GM21576 (cell line): ENCODE measurements at regions not wholly inside any gene's neighbourhood (a gene's known extent, or its start where the extent isn't known, plus 50 kb on each side); places are given as distances from the start of the nearest gene placed in this dataset.

Source experiments
- ATAC-seq: cut with Tn5 transposase; IDR thresholded peaks from one replicate; pipeline ENCODE4 v1.9.1; 2021; ENCODE audit warnings: mild to moderate bottlenecking, moderate library complexity; ENCODE audit not compliant: unreplicated experiment

DNA sequence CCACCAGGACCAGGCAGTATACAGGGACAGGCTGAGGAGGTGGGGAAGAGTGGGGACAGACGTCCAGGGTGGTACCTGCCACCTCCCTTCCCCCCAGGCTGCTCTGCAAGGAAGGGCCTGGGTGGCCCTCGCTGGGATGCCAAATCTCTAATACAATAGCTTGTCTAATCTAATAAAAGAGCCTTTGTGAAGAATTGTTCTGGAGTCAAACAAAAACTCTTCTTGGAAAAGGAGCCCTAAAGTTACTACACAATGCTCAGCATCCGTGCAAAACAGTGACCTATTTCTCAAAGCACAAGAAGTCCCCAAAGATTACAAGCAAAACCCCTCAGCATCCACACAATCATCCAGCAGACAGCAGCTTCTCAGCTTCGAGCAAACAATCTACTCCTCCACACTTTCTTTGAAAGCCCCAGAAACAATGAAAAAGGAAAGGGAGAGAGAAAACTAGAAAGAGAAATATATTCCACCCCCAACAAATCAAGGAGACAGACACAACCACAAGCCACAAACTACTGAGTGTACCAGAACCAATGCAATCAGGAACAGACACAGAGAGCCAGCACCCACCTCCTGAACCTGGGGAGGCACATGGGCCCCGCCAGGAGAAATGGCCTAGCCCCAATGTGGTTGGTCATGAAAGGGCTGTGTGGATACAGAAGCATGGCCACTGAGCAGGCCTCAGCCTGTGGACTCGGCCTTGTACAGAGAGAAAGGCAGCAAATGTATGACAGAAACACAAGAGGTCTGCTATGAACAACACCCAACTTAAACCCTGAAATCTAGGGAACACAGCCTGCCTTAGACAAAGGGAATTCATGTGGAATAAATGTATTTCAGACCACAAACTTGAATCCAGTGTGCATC lies 177.1 kb upstream of the CHRNA7 start:
- no peak for ATAC-seq

DNA sequence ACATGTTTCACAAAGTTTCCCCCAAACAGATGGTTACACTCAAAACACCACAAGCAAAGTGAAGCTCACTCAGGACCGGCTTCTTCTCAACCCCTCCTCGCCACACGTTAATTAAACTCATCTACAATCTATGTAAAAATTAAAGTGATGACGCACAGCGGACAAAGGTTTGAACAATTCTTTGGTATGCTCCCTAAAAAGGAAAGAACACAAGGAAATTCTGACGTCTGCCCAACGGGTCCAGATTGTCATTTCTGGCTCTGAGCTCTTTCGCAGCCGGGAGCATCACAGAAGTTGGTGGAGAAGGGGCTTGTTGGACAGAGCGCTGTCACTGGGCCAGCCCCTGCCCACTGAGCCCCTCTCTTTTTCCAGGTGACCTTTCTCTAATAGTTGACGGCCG lies 173.7 kb upstream of the CHRNA7 start:
- no peak for ATAC-seq

DNA sequence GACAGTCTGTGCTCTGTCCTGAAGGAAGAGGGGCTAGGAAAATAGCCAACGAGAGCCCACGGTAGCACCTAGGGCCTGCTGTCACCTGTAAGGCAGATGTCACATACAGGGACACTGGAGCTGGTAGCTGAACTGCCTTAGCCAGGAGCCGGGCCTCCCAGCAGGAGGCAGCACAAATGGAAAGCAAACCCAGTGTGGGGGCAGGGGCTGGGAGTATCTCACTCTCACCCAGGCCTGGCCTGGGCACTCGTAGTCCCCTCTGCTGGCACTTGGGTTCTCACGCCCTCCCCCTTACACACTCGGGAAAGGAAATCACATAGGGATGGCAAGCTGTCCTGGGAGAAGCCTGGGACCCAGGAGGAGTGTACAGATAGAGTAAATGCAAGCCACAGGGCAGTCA lies 173.1 kb upstream of the CHRNA7 start:
- ATAC-seq: no peak

DNA sequence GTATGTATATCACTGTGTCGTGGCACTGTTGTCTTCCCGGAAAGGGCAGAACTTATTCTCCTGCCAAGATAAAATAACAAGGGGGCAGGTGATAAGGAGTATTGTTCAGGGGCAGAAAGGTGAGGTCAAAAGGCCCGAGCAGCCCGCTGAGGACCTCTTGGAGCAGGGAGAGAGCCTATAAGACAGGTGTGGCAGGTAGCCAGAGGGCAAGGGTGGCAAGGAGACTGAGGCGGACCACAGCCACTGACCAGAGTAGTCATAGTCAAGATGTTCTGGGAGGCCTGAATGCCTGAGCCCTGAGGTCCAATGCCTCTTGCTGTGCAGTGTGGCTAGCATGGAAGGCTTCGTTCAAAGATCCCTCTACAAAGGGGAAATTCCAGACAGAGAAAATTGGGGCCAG lies 172.3 kb upstream of the CHRNA7 start:
- no peak for ATAC-seq

DNA sequence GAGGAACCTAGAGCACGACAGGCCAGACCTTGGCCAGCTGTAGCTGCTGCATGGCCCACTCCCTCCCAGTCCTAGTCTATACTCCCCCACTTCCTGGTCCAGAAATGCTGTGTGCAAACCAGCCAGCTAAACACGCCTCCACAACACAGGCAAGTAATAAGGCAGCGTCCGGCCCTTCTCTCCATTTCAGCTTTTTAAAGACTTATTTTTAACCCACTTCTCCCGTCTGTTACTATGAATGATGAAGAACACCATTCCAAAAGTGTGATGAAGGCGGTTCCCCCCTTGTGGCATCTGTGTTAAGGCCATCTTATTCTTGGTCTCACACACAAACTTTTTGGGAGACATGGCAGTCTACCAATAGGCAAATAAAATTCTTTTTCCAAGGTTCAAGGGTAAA lies 164.1 kb upstream of the CHRNA7 start:
- ATAC-seq: no peak

DNA sequence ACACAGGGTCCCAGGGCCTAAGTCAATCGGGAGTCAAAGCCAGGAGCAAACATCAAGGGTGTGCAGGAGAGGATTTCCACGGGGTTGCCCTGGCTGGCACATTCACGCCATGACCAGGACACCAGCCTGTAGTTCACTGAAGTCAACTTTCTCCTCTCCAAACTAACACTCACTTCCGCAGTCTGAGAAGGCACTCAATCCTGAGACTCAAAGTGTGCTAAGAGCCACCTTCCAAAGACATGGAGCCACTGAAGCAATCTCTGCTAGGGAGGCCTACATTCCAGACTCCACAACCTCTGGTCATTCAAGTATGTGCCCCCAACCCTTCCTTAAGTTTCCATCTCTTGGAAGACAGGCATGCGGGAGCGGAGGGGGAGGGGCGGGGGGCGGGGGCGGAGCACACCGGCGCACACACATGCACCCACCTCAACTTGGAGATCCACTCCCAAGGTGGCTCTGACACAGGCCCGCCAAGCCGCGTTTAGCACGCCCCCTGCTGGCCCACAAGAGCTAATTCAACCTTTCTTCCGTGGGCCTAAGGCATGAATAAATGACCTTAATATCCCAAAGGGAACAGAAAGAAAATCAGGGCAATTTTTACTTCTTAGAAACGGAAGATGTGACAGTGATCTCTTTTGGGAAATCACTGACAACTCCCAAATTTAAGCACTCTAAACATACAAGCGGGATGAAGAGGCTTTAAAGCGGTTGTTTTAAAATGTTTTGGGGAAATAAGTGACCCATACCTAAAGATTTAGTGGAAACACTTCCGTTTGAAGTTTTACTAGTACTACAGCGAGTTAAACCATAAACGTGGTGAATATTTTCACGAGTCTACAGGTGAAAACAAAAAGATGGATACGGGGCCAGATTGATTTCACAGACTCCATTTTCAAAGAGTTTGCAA lies 162.5 kb upstream of the CHRNA7 start:
- ATAC-seq: peak; percentile 36

DNA sequence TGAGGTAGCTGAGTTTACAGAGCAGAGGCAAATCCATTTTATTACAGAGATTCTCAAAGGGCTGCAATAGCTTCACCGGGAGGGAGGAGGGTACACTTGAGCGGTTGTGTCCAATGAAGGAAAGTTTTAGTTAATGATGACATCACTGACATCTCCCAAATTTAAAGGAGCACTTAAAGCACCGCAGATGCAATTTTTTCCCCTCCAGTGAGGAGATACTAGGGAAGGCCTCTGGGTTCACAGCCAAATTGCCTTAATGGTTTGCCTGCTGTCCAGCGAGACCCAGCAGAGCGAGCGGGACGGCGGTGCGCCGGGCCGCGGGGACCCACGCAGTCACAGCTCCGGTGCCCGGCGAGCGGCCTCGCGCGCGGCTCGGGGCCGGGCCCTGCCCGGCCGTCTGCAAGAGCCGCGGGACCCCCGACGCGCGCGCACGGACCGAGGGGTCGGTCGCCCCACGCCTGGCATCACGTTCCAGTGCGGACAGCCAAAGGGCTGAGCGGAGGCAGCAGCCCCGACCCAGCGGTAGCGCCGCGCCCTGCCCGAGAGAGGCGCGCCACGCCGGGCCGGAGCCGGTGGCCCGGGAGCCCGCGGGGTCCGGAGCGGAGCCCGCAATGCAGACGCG lies 160.5 kb upstream of the CHRNA7 start:
- ATAC-seq: no peak

DNA sequence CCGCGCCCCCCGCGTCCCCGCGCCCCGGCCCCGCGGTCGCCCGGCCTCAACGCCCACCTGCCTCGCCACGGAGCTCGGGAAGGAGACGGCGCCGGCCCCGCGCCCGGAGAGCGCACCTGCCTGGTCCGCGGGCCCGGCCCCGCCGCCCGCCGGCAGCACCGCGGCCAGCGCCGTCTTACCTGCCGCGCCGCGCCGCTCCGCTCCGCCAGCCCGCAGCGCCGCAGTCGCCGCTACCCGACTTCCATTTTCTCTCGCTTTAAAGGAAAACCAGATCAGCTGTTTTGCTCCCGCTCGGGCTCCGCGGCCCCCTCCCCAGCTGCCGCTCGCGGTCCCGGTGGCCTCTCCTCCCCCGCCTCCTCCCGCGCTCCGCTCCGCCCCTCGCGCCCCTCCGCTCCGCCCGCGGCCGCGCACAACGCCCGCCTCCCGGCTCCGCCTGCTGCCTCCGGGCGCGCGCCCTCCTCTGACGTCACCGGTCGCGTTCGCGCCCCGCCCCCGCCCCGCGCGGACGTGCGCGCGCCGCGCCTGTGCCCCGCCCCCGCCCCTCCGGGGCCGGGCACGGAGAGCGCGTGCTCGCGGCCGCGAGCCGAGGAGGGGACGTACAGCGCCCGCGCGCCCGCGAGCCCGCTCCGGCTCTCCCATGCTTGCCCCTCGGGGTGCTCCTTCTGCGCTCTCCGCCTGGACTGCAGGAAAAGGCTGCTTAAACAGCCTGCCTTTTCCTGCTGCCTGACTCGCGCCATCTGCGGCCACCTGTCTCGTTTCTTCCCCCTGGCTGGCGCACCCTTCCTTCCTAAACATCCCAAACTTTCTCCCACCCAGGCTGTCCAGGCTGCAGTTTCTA lies 159.8 kb upstream of the CHRNA7 start, which contains the start of gene OTUD7A:
Gene OTUD7A, minus strand, starts transcription at position 346 of the 838 bp plus-strand sequence.
- ATAC-seq: peak; percentile 86

DNA sequence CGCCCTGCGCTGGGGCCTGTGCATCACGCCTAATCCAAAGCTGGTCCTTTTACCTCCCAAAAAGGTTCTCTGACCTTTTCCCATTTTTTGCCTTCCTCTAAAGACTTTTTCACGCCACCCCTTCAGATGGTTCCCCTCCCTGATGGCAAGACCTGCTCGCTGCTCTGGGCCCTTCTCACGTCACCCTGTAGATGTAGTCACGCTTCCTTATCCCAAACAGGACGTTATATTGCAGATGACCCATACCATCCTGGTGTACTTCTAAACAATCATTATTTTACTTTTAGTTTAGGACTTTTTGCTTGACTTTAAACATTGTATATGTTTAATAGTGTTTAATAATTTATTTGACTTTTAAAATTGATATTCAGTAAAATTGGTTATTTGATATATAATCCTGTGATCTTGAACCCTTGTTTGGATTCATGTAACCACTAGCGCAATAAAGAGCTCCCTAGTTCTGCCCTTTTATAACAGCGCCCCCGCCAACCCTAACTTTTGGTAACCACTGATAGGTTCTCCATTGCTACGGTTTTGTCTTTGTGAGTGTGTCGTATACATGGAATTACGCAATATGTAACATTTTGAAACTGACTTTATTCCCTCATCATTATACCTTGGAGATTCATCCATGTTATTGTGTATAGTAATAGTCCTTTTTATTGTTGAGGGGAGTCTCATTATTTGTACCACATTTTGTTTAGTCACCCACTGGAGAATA lies 159.0 kb upstream of the CHRNA7 start:
- peak; percentile 8 for ATAC-seq

DNA sequence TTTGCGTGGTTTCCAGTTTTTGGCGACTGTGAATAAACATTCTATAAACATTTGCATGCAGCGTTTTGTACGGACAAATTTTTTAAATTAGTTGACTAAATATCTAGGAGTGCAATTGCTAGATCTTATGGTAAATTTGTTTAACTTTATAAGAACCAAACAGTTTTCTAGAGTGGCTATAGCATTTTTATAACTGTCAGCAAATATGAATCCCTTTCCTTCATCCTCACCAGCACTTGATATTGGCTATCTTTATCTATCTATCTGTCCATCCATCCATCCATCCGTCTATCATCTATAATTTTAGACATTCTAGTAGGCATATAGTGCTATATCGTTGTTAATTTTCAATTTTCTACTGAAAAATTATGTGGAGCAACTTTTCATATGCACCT lies 158.4 kb upstream of the CHRNA7 start:
- no peak for ATAC-seq

DNA sequence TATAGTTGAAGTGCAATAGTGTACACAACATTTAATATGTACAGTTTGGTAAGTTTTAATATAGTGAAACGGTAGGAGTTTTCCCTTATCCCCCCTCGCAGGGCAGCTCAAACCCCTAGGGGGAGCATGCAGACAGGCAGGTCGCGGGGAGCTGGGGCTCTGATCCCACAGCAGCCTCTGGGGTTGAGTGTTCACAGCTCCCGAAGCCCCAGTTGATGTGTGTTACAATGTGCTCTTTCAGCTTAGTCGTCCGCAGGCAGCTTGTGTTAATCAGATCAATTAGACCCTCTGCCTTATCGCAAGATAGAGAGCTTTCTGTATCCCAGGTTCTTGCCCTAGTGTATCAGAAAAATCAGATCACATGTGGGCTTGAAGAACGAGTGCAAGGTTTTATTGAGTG lies 143.1 kb upstream of the CHRNA7 start:
- ATAC-seq: no peak

DNA sequence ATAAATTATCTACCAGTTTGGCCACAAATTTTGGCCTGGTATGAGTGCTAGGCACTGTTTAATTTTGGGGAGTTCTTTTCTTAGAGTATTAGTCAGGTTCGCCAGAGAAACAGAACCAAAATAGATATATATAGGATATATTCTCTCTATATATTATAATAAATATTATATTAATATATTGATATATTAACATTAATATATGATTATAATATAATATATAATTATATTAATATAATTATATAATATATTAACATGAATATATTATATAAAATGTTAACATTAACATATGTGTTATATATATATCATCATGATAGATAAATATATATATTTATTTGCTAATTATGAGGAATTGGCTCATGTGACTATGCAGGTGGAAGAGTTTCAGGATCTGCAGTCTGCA lies 137.8 kb upstream of the CHRNA7 start:
- ATAC-seq: no peak

DNA sequence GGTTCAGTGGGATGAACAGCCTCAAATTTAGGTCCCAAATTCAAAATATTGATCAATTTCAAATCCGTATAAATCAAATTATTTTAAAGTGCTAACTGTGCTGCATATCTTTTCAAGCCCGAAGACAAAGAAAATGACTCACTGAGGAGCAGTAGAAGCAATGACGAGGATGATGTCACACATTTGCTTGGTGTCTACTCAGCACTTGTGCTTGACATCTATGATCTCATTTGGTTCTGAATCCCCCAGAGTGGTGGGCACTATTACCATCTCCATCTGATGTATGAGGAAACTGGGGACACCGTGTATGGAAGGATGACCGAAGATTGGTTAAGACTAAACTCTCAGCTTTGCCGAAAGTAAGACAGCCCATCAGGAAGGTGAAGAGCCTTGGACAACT lies 136.5 kb upstream of the CHRNA7 start:
- ATAC-seq: no peak

DNA sequence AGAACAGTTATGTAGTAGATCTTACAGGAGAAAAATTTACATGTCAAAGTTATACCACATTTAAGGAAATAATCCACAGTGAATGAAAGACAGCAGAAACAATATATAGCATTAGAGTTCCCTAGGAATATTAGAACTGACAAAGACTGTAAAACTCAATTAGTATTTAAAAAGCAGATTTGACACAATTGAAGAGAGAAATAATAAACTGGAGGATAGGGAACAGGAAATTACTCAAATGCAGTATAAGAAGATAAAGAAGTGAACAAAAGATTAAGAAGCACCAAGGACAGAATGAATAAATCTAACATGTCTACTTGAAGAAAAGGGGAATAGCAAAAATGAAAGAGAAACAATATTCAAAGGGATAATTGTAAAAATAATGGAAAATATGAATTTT lies 132.6 kb upstream of the CHRNA7 start:
- no peak for ATAC-seq

DNA sequence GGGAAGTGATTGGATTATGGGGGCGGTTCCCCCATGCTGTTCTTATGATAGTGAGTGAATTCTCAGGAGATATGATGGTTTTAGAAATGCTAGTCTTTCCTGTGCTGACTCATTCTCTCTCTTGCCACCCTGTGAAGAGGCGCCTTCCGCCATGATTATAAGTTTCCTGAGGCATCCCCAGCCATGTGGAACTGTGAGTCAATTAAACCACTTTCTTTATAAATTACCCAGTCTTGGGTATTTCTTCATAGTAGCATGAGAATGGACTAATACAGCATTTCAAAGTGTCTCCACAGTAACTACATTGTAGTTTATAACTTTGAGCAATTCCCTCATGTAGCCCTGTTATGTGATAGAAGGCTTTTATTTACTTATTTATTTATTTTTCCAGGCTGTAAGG lies 128.8 kb upstream of the CHRNA7 start:
- ATAC-seq: no peak

DNA sequence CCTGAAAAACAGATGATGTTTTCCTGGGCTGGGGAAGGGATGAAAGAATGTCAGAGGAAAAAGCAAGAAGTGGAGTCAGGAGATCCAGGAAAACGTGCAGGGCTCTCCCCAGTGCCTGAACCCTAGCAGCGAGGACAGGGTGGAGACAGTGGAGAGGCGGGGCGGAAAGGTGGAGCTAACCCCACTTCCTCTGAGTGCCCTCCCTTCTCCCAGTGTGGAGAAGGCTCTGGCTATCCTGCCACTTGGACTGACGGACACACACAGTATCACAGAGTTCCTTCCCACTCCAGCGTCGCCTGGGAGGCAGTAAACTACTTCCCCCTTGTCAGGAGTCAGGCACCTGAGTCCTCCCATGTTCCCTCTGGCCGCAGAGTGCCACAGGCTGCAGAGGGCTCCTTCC lies 125.3 kb upstream of the CHRNA7 start:
- ATAC-seq: no peak

DNA sequence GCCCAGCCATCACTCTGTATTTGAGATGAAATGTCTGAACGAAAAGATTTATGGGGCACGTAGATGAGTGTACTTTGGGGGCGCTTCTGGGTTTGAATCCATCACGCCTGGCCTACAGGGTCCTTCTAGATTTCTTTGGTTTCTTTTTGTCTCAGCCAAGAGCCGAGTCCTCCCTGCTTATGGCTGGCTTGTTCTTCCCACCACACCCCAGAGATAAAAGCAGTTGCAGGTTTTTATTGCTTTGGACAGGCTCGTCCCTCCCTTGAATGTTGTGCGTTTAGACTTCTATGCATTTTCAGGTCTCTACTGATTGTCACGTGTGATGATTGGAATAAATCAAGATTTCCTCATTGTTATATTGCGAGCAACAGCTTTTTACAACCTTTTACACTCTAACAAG lies 104.8 kb upstream of the CHRNA7 start:
- ATAC-seq: no peak

DNA sequence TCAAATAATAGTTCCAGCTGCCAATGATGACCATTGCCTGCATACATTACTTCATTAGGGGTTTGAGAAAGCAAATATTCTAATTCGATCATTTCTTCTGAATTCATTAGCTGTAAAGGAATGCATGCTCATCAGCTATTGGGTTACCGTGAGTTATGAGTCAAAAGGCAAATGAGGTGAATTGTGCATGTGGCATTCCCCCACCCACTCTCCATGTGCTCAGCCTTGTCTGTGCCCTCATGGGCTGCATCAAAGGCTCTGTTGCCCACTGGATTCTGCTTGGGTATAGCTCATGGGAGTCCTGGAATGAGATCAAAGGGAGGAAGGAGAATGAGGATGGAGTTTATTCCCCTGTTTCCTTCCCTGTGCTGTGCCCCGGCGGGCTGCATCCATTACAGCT lies 99.3 kb upstream of the CHRNA7 start:
- ATAC-seq: no peak

DNA sequence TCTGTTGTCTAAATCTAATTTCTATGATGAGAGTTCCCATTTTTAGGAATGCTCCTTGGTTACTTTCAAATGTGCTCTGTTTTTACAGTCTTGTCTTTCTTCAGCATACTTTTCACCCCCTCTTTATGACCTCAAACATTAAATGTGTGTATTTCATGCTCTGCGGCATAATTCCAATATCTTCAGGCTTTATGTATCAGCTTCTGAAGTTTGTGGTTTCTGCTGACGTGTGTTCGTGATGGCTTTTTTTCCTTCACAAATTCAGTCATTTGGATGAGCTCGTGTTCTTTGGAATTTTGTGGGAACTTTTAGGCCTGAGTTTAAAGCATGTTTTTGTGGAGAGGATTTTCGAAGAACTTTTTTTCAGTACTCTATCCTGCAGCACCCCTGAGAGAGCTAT lies 97.7 kb upstream of the CHRNA7 start:
- ATAC-seq: no peak

DNA sequence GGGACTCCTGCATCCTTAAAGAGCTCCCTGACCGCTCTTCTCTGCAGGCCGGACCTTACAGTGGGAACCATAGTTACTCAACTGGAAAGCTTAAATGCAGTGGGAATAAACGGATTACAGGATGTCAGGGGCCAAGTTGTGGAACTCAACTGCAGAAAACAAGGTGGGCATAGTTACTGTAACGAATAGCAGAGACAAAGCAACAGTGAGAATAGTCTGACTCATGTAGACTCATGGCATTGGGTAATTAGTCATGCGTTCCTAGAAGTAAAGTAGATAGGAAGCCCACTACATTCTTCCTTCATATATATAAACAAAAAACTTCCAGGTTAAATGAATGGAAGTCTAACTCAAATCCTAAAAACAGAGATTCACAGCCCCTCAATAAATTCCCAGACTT lies 95.5 kb upstream of the CHRNA7 start:
- no peak for ATAC-seq
